ENCODE measurements at regions not wholly inside any gene's neighbourhood (a gene's known extent, or its start where the extent isn't known, plus 50 kb on each side); places are given as distances from the start of the nearest gene placed in this dataset.
A peak's percentile ranks its signal among the peaks of the same experiment; 100 is the strongest.
"Not testable (repeated sequence)": the region's sequence is repeated elsewhere in the genome, so short reads cannot be mapped to it uniquely, and the experiment has no call there.

GRCh38 chr6:2361195-2361594, 115.8 kb upstream of the GMDS start:
- DNase-seq, result no peak

GRCh38 chr6:2360716-2361115, 115.3 kb upstream of the GMDS start:
- no peak for DNase-seq

- DNase-seq, result no peak
These were observed 114.7 kb upstream of the GMDS start for GRCh38 chr6:2360126-2360525.

- no peak for DNase-seq
These were observed 109.7 kb upstream of the GMDS start for GRCh38 chr6:2355150-2355549.

GRCh38 chr6:2354138-2354491, 108.7 kb upstream of the GMDS start:
- no peak for DNase-seq

GRCh38 chr6:2353412-2354137, 108.2 kb upstream of the GMDS start:
- peak in 1 of 2 donors; percentile 1 for DNase-seq

GRCh38 chr6:2351807-2352431, 106.5 kb upstream of the GMDS start:
- peak in 1 of 2 donors; percentile 1 for DNase-seq

GRCh38 chr6:2351090-2351489, 105.7 kb upstream of the GMDS start:
- no peak for DNase-seq

GRCh38 chr6:2346078-2346477, 100.7 kb upstream of the GMDS start:
- no peak for DNase-seq

- DNase-seq, result no peak
These were observed 99.0 kb upstream of the GMDS start for GRCh38 chr6:2344319-2344905.

- DNase-seq, result no peak
These were observed 82.2 kb upstream of the GMDS start for GRCh38 chr6:2327591-2327990.

GRCh38 chr6:2324166-2324953, 79.0 kb upstream of the GMDS start:
- no peak for DNase-seq

GRCh38 chr6:2317498-2317897, 72.1 kb upstream of the GMDS start:
- not testable (repeated sequence) for DNase-seq

- DNase-seq, result no peak
These were observed 69.2 kb upstream of the GMDS start for GRCh38 chr6:2314641-2315040.

GRCh38 chr6:2310042-2310441, 64.6 kb upstream of the GMDS start:
- DNase-seq, result no peak

GRCh38 chr6:2309122-2309521, 63.7 kb upstream of the GMDS start:
- no peak for DNase-seq

- DNase-seq, result no peak
These were observed 62.4 kb upstream of the GMDS start for GRCh38 chr6:2307799-2308198.

GRCh38 chr6:2305951-2306350, 60.5 kb upstream of the GMDS start:
- no peak for DNase-seq

- not testable (repeated sequence) for DNase-seq
These were observed 57.1 kb upstream of the GMDS start for GRCh38 chr6:2302482-2302881.

- DNase-seq, result no peak
These were observed 51.4 kb upstream of the GMDS start for GRCh38 chr6:2296781-2297180.

Data from bone marrow (tissue), 2 donors.